HFFc6 (cell line): ENCODE measurements at regions not wholly inside any gene's neighbourhood (a gene's known extent, or its start where the extent isn't known, plus 50 kb on each side); places are given as distances from the start of the nearest gene placed in this dataset.

Experiments
- DNase-seq: peaks from one replicate; pipeline ENCODE4 v3.0.0-alpha.2; 2018
- H3K27ac Mint-ChIP-seq: 2 replicates; pipeline ENCODE4 v1.8.0; 2020; ENCODE audit warnings: mild to moderate bottlenecking, mixed read lengths
- H3K27me3 Mint-ChIP-seq: 2 replicates; pipeline ENCODE4 v1.8.0; 2021; ENCODE audit warnings: mild to moderate bottlenecking, moderate library complexity, mixed read lengths; ENCODE audit not compliant: insufficient read depth
- H3K36me3 Mint-ChIP-seq: 2 replicates; pipeline ENCODE4 v1.8.0; 2021; ENCODE audit warnings: low read depth, mixed read lengths
- H3K4me1 Mint-ChIP-seq: 2 replicates; pipeline ENCODE4 v1.8.0; 2020; ENCODE audit warnings: low read depth, mixed read lengths
- H3K4me3 Mint-ChIP-seq: 2 replicates; pipeline ENCODE4 v1.8.0; 2020; ENCODE audit warnings: mild to moderate bottlenecking, moderate library complexity, mixed read lengths
- H3K9me3 Mint-ChIP-seq: 2 replicates; pipeline ENCODE4 v1.8.0; 2020; ENCODE audit warnings: mild to moderate bottlenecking, mixed read lengths
- CTCF ChIP-seq: fragments of 200-600 bp; sonication (generic); IDR thresholded peaks from 2 replicates; pipeline ENCODE4 v1.5.0; 2021; ENCODE audit warnings: antibody characterized with exemption, mild to moderate bottlenecking

GRCh38 chr2:241985986-241986329, 116.4 kb downstream of the RTP5 start:
- Mint-ChIP-seq H3K4me1 (no peaks in the 10 kb centered on the region), H3K27me3 (peaks cover 20% of the 10 kb centered on the region), H3K4me3 (no peak overlapping the region), H3K27ac (no peak overlapping the region), H3K9me3 (peaks cover 27% of the 10 kb centered on the region), H3K36me3 (peaks cover 7% of the 10 kb centered on the region)
- DNase-seq, result no peak
- no peak for TF ChIP-seq CTCF

- Mint-ChIP-seq H3K4me3 (no peak overlapping the region), H3K4me1 (no peaks in the 10 kb centered on the region), H3K27ac (no peak overlapping the region), H3K36me3 (peaks cover 7% of the 10 kb centered on the region), H3K9me3 (peaks cover 27% of the 10 kb centered on the region), H3K27me3 (peaks cover 20% of the 10 kb centered on the region)
- DNase-seq, result no peak
- TF ChIP-seq CTCF, result no peak
Observed at GRCh38 chr2:241986836-241987641, 117.5 kb downstream of the RTP5 start.

- Mint-ChIP-seq H3K4me3 (no peak overlapping the region), H3K4me1 (no peaks in the 10 kb centered on the region), H3K9me3 (peaks cover 27% of the 10 kb centered on the region), H3K27ac (no peak overlapping the region), H3K36me3 (peaks cover 7% of the 10 kb centered on the region), H3K27me3 (peaks cover 20% of the 10 kb centered on the region)
- no peak for DNase-seq
- TF ChIP-seq CTCF, result no peak
Observed at GRCh38 chr2:241987726-241988125, 118.2 kb downstream of the RTP5 start.

GRCh38 chr2:241988146-241988545, 118.6 kb downstream of the RTP5 start:
- H3K4me1 Mint-ChIP-seq, result no peaks in the 10 kb centered on the region
- DNase-seq, result no peak
- no peak for TF ChIP-seq CTCF
- H3K9me3 Mint-ChIP-seq, result peaks cover 27% of the 10 kb centered on the region
- no peak overlapping the region for H3K4me3 Mint-ChIP-seq
- H3K27me3 Mint-ChIP-seq, result peaks cover 23% of the 10 kb centered on the region
- peaks cover 7% of the 10 kb centered on the region for H3K36me3 Mint-ChIP-seq
- H3K27ac Mint-ChIP-seq, result no peak overlapping the region

GRCh38 chr2:241989074-241989473, 119.5 kb downstream of the RTP5 start:
- no peak for TF ChIP-seq CTCF
- DNase-seq, result no peak
- Mint-ChIP-seq H3K27me3 (peaks cover 27% of the 10 kb centered on the region), H3K9me3 (peaks cover 27% of the 10 kb centered on the region), H3K36me3 (peaks cover 7% of the 10 kb centered on the region), H3K4me3 (no peak overlapping the region), H3K27ac (no peak overlapping the region), H3K4me1 (no peaks in the 10 kb centered on the region)
